HG03521 (cell line): ENCODE measurements at regions not wholly inside any gene's neighbourhood (a gene's known extent, or its start where the extent isn't known, plus 50 kb on each side); places are given as distances from the start of the nearest gene placed in this dataset.

Experiments used
- ATAC-seq: cut with Tn5 transposase; IDR thresholded peaks from one replicate; pipeline ENCODE4 v1.9.1; 2021; ENCODE audit warnings: mild to moderate bottlenecking, moderate library complexity; ENCODE audit not compliant: unreplicated experiment

DNA sequence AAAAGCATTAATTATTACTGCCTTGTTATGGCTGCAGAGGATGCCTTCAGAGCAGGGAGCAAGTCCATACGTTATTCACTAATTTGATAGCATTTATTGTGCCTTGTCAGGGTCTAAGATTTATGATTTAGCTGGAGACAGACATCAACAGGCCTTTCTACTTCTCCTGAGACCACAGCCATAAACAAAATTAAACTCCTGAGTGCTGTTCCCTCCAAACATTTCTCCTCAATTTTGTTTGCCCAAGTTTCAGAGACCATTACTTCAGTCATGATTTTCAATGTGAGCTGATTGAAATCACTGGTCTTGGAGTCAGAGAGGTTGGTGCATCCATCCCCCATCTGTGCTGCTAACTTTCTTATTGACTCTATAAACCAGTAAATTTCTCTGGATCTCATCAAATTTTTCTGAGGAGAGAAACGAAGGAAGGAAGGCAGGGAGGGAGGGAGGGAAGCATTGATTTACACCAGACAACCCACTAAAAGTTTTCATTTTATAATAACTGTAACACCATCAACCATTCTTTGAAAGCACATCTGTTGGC, 423.6 kb upstream of the CDH11 start:
- ATAC-seq, result no peak

- no peak for ATAC-seq
Measured at GRCh38 chr16:65543781-65544740, 422.2 kb upstream of the CDH11 start.

- ATAC-seq, result no peak
Measured at GRCh38 chr16:65541646-65542045, 419.8 kb upstream of the CDH11 start.

GRCh38 chr16:65540901-65541300, 419.0 kb upstream of the CDH11 start:
- no peak for ATAC-seq

- ATAC-seq, result no peak
Measured at GRCh38 chr16:65538976-65539375, 417.1 kb upstream of the CDH11 start.

DNA sequence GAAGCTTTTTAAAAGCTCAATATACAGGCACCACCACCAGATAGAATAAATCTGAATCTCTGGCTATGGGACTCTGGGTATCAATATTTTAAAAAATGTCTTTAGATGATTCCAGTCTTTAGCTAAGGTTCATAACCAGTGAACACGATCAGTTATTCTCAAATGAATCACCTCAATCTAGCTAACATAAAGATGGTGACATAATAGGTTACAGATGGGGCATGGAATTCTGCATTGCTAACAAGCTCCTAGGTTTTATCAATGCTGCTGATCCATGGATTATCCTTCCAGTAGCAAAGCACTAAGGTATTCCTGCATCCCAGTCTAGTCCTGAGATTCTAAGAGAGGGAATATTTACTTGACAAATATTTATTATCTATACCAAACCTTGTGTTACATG, 415.5 kb upstream of the CDH11 start:
- ATAC-seq, result no peak

GRCh38 chr16:65534121-65534528, 412.3 kb upstream of the CDH11 start:
- no peak for ATAC-seq

- ATAC-seq, result no peak
Measured at GRCh38 chr16:65532846-65533245, 411.0 kb upstream of the CDH11 start.

DNA sequence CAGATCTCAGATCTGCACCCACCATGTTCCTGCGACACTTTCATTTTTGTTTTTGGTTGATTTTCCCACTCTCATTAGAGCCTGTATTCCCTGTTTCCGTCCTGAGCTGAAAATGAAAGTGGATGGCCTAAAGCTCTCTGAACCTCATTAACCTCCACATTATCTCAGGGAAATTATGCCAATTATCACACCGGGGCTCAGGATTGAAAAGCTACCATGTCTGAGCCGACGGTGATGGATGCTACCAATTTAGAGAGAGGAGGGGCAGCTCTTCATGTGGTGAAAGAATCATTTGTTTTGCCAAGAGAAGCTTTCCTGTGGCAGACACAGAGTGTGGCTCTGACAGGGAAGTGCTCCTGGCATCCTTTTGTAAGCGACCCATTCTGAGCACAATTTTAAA, 410.4 kb upstream of the CDH11 start:
- no peak for ATAC-seq

DNA sequence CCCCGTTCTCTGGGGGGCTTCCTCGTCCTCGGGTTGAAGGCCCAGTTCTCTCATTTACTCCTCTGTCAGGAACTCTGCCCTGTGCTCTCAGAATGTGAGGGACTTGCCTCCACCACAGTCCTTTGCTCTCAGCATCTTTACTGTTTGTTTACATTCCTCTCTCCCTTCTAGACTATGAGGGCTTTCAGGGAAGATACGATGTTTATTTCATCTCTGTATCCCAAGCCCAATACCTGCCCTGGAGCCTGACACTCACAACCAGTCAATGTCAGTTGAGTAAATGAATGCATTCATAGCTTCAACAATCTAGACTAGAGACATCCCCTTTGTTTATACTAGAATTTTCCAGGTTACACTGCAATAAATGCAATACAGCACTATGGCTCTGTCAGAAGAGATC, 409.6 kb upstream of the CDH11 start:
- no peak for ATAC-seq

DNA sequence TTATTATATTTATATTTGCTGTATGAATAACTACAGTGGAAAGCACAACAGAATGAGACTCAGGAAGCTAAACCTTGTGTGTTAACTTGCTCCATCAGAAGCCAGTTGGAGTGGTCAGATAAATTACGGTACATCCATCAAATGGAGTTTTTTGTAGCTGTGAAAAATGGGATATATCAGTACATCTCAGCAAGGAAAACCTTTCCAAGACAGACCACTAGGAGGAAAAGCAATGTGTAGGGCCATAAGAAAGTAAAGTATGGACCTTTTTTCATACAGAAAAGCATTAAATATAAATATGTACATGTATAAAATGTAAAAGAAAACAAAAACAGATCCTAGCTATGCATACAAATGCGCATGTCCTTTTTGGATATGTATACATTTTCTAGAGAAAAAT, 403.8 kb upstream of the CDH11 start:
- no peak for ATAC-seq

DNA sequence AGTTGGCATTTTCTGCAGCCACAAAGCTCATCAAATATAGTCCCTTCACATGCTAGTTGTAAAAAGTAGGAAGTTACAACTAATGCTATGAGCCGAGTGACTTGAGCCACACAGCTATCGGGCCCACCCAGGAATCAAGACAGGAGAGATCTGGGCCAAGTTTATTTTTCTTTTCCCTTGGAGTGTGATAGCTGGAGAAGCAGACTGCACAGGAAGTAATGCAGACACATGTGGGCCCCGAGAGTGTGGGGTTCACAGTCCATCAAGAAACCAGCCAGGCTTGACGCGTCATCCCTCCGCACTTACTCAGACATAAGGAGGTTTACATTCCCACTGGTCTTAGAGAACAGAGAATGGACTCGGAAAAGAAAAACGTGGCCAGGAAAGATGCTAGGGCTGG, 403.1 kb upstream of the CDH11 start:
- no peak for ATAC-seq

- ATAC-seq, result no peak
Measured at GRCh38 chr16:65524231-65524630, 402.4 kb upstream of the CDH11 start.

DNA sequence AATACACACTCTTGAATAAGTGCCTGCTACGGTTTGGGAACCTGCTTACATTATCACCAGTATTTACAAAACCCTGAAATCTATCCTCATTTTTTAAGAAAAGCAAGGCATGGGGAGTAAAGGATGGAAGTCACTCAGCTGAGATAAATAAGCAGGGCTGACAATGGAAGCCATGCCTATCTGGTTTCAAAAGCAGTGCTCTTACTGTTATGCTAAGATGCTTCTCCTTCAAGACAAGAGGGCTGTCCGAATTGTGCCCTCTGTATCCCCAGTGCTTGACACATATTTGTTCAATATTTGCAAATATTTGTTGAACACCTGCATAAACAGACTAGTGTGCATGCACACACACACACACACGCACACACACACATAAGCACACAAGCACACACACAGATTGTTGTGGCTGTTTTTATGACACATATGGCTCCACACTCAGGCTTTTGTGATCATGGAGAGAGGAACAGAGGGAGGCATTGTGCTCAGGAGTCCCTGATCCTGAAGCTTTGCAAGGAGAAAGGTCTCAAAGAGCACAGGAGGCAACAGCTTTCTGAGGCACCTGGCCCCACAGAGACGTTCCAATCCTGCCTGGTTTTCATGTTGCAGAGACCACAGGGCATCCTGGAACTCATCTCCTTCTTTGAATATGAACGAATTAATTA, 401.6 kb upstream of the CDH11 start:
- no peak for ATAC-seq

DNA sequence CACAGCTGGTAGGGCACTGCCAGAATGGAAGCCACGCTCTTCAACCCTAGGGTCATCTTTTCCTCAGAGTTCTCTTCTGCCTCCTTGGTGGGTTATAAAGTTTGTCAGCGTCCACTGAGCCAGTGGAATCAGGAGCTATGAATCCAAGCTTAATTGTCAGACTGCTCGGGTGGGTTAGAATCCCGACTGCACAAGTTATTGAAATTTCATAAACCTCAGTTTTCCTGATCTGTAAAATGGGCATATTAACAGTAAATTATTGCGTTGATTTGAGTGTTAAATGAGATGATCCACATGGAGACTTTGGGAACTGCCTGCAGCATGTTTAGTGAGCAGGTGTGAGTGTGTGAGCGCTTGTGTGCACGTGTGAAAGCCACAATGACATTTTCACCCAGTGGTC, 400.5 kb upstream of the CDH11 start:
- ATAC-seq, result no peak

- no peak for ATAC-seq
Measured at GRCh38 chr16:65521633-65522328, 399.9 kb upstream of the CDH11 start.

- ATAC-seq, result no peak
Measured at GRCh38 chr16:65519402-65519801, 397.5 kb upstream of the CDH11 start.

DNA sequence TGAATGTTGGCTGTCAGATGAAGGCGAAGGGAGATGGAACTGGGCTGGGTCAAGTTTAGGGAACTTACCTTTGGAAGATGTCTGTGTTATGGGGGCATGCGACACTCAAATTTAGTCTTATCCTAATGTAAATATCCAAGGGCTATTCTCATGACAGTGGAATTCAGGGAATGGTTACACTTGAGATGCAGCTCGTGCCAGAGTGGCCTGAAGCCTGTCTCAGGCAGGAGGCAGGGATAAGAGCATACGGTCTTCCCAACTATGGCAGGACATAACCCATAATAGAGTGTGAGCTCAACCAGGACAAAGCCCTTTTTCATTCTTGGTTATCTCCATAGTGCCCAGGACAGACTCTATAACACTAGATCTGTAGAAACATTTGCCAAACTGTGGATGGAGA, 393.3 kb upstream of the CDH11 start:
- ATAC-seq, result no peak

- ATAC-seq, result no peak
Measured at GRCh38 chr16:65510850-65511249, 389.0 kb upstream of the CDH11 start.

- no peak for ATAC-seq
Measured at GRCh38 chr16:65510241-65510640, 388.4 kb upstream of the CDH11 start.

DNA sequence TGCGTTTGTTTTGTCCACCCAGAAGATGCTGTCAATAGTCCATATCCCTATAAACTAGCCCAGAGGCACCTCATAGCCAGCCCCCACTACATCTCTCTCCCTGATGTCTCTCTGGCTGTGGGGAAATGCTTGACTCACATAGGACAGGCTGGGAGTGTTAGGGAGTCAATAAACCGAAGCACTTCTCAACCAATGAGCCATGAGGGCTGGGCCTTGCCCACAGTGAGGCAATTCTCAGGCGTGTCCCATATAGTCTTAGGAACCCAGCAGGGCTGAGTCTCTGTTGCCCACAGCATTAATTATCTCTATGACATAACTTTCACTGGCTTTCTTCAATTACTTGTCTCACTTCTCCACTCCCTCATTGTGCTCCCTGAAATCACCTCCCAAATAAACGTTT, 387.3 kb upstream of the CDH11 start:
- no peak for ATAC-seq
